ENCODE measurements at regions not wholly inside any gene's neighbourhood (a gene's known extent, or its start where the extent isn't known, plus 50 kb on each side); places are given as distances from the start of the nearest gene placed in this dataset.

DNA sequence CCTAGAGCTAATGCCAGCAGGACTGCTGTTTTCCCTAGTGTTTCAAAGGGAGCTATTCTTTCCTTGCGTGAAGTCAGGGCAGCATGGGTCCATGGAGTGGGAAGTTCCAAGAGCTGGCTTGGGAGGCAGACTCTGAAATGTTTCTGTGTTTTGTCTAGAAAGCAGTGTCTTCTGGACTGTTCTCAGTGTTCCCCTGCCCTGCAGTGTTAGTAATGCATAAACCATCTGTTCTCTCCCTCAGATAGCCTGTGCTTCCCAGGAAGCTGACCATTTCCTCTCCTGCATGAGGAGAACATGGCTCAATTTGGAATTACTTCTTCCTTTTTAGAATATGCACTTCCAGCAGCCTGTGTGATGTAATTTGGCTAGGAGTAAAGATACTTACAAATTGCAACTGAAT lies 116.7 kb upstream of the CXCL13 start:
- WGBS (ENCODE audit: low lambda C conversion rate) = 8% methylated on average over 1 of the region's 1 CpG
- no peaks in the 10 kb centered on the region for H3K27me3 ChIP-seq (ENCODE audit: control insufficient read depth in 1 of 2, insufficient read depth in 2 of 2, low read length in 2 of 2)
- no peaks in the 10 kb centered on the region for H3K4me1 ChIP-seq (ENCODE audit: insufficient read depth, low read length)
- H3K9ac ChIP-seq (ENCODE audit: insufficient read depth, low read depth, low read length) = no peak overlapping the region
- H3K36me3 ChIP-seq (replicated peaks in 1 of 2; ENCODE audit: control insufficient read depth in 1 of 2, insufficient read depth in 2 of 2, low read length in 2 of 2) = no peaks in the 10 kb centered on the region
- no peak overlapping the region for H3K27ac ChIP-seq (ENCODE audit: extremely low read length, insufficient read depth, low read length)
- ATAC-seq (no peak), DNase-seq (ENCODE audit: low spot score) (no peak), FAIRE-seq (no peak)
- intact Hi-C loops (cut with micrococcal nuclease; ENCODE audit: unreplicated experiment) = no loop called here
- BruUV-seq (replicated peaks) = no TSS peak
- H3K4me2 ChIP-seq (ENCODE audit: low read depth, low read length) = no peak overlapping the region
- ChIA-PET CTCF (ENCODE audit: low intra/inter-chr PET ratio, low total read pairs) (no interaction called here), POLR2A (no interaction called here)
- H3K79me2 ChIP-seq (ENCODE audit: insufficient read depth, low read length) = no peaks in the 10 kb centered on the region
- no peaks in the 10 kb centered on the region for H3K9me3 ChIP-seq (ENCODE audit: low read length)
- TF ChIP-seq HNF4G (IDR thresholded peaks at IDR 0.05; ENCODE audit: borderline replicate concordance, low read depth, low read length) (no peak), HNF4G (CRISPR knock-in tag; IDR thresholded peaks at IDR 0.05; ENCODE audit: borderline replicate concordance, low read depth) (no peak), KAT7 (CRISPR knock-in tag; IDR thresholded peaks at IDR 0.05; ENCODE audit: borderline replicate concordance) (no peak), ZHX1 (CRISPR knock-in tag; IDR thresholded peaks at IDR 0.05; ENCODE audit: low read depth) (no peak)
- TF ChIP-seq, protein P1, sequence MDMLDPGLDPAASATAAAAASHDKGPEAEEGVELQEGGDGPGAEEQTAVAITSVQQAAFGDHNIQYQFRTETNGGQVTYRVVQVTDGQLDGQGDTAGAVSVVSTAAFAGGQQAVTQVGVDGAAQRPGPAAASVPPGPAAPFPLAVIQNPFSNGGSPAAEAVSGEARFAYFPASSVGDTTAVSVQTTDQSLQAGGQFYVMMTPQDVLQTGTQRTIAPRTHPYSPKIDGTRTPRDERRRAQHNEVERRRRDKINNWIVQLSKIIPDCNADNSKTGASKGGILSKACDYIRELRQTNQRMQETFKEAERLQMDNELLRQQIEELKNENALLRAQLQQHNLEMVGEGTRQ (IDR thresholded peaks at IDR 0.05; ENCODE audit: low read depth, low read length) = no peak
- TF ChIP-seq, protein P1 (CRISPR knock-in tag; IDR thresholded peaks at IDR 0.05; ENCODE audit: borderline replicate concordance) = no peak
- no peaks in the 10 kb centered on the region for H4K20me1 ChIP-seq (ENCODE audit: insufficient read depth, low read length)
- in situ Hi-C loops (cut with HindIII; ENCODE audit: extremely low pct_ligation_motif_present, low pct_unique_long_range_greater_than_20kb) = no loop called here
- H2AFZ ChIP-seq (ENCODE audit: low read length) = no peak overlapping the region
- no peak overlapping the region for H3K4me3 ChIP-seq (replicated peaks in 1 of 3; ENCODE audit: insufficient read depth in 1 of 3, low read depth in 2 of 3, low read length in 3 of 3)

Data from HepG2 (cell line).